ENCODE measurements at regions not wholly inside any gene's neighbourhood (a gene's known extent, or its start where the extent isn't known, plus 50 kb on each side); places are given as distances from the start of the nearest gene placed in this dataset.
"Not testable (repeated sequence)": the region's sequence is repeated elsewhere in the genome, so short reads cannot be mapped to it uniquely, and the experiment has no call there.

DNA sequence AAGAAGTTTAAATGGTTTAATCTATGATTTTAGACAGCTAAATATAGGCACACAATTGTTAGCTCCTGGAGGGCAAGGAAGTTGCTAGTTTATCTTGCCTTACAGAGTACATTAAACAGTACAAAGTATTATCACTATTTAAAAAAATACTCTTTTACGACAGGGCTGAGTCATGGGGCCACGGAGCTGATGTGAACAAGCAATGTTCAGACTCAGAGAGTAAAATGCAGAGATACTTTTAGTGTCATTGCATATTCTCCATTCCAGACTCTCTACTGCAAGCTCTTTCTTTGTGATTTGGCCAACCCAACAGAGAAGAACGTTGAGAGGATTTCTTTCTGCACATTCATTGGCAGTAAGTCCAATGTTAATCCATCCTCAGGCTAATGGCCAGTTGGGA lies 352.4 kb downstream of the SPRY2 start:
- no peak for DNase-seq (ENCODE audit: low read depth, low spot score)
- H3K27me3 ChIP-seq (ENCODE audit: insufficient read depth, insufficient read length) = no peaks in the 10 kb centered on the region
- H3K4me3 ChIP-seq (ENCODE audit: insufficient read length, low read depth) = no peak overlapping the region
- H3K36me3 ChIP-seq (ENCODE audit: insufficient read depth, insufficient read length, low read length) = no peaks in the 10 kb centered on the region
- no peaks in the 10 kb centered on the region; the same call in 1 of the 2 replicates for H3K9me3 ChIP-seq (ENCODE audit: insufficient read depth, low read length)
- TF ChIP-seq YY1 (IDR thresholded peaks at IDR 0.05; ENCODE audit: insufficient read depth, insufficient read length) (no peak), SUZ12 (IDR thresholded peaks at IDR 0.05; ENCODE audit: extremely low read depth, insufficient read depth, insufficient read length) (no peak), ZNF274 (IDR thresholded peaks at IDR 0.05; ENCODE audit: low read depth, low read length) (no peak)
- H3K4me1 ChIP-seq (ENCODE audit: insufficient read depth, insufficient read length) = no peaks in the 10 kb centered on the region
- no peak overlapping the region for H3K9ac ChIP-seq (ENCODE audit: insufficient read length, low read depth)

DNA sequence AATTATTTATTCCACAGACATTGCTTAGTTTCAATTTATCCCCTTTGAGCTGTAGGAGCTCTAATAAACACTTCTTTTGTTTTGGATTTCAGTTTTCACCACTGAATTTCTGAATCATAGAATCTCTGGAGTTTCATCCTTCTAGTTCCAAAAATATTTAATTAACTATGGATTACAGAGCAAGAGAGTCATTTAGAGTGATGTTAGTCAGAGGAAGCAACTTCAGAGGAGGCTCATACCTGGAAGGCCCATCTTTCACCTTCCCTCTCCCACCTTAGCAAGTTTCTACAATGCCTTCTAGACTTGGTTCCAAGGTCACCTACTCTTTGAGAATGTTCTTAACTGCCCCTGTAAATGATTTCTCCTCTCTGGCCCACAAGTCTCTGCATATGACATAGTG lies 353.2 kb downstream of the SPRY2 start:
- DNase-seq (ENCODE audit: low read depth, low spot score) = no peak
- Histone ChIP-seq H3K36me3 (ENCODE audit: insufficient read depth, insufficient read length, low read length) (no peaks in the 10 kb centered on the region), H3K4me3 (ENCODE audit: insufficient read length, low read depth) (no peak overlapping the region), H3K9me3 (ENCODE audit: insufficient read depth, low read length) (no peaks in the 10 kb centered on the region; the same call in 1 of the 2 replicates), H3K4me1 (ENCODE audit: insufficient read depth, insufficient read length) (no peaks in the 10 kb centered on the region), H3K9ac (ENCODE audit: insufficient read length, low read depth) (no peak overlapping the region), H3K27me3 (ENCODE audit: insufficient read depth, insufficient read length) (no peaks in the 10 kb centered on the region)
- no peak for TF ChIP-seq ZNF274 (IDR thresholded peaks at IDR 0.05; ENCODE audit: low read depth, low read length)
- TF ChIP-seq YY1 (IDR thresholded peaks at IDR 0.05; ENCODE audit: insufficient read depth, insufficient read length) = no peak

DNA sequence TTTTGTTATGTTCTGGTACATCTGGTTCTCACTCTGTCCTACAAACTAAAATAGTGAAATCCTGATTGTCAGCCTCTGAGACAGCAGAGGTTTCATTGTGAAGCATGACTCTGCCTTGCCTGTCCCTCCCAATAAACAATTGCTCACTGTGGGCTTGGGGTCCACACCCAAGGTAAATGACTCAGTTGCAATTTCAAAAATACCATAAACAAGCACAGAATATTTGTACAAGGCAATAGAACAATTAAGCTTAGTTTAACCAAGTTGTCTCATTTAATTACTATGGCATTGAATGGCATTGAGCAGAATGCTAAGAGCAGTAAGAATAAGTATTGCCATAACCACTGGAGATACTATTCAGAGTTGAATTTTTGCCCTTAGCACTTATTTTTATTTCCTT lies 353.6 kb downstream of the SPRY2 start:
- no peak for DNase-seq (ENCODE audit: low read depth, low spot score)
- Histone ChIP-seq H3K9me3 (ENCODE audit: insufficient read depth, low read length) (no peaks in the 10 kb centered on the region; the same call in 1 of the 2 replicates), H3K9ac (ENCODE audit: insufficient read length, low read depth) (no peak overlapping the region), H3K27me3 (ENCODE audit: insufficient read depth, insufficient read length) (no peaks in the 10 kb centered on the region), H3K4me1 (ENCODE audit: insufficient read depth, insufficient read length) (no peaks in the 10 kb centered on the region), H3K36me3 (ENCODE audit: insufficient read depth, insufficient read length, low read length) (no peaks in the 10 kb centered on the region), H3K4me3 (ENCODE audit: insufficient read length, low read depth) (no peak overlapping the region)
- no peak for TF ChIP-seq SUZ12 (IDR thresholded peaks at IDR 0.05; ENCODE audit: extremely low read depth, insufficient read depth, insufficient read length)
- TF ChIP-seq YY1 (IDR thresholded peaks at IDR 0.05; ENCODE audit: insufficient read depth, insufficient read length) = no peak
- TF ChIP-seq ZNF274 (IDR thresholded peaks at IDR 0.05; ENCODE audit: low read depth, low read length) = no peak

DNA sequence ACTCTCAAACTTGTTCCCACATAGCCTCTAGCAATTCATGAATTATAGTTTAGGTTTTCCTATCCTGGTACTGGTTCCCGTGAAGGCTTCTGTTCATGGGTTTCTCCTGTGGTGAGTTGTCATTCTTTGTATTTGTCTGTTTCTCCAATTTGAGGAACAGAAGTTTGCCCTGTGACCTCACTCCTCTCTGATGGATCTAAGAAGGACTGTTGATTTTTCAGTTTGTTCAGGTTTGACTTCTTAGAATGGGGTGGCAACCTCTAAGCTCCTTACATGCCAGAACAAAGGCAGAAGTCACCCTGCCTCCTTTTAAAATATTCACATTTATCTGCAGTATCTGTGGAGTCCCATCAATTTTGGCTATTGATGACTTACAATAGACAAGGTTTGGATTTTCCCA lies 354.0 kb downstream of the SPRY2 start:
- DNase-seq (ENCODE audit: low read depth, low spot score) = no peak
- H3K9ac ChIP-seq (ENCODE audit: insufficient read length, low read depth) = no peak overlapping the region
- H3K27me3 ChIP-seq (ENCODE audit: insufficient read depth, insufficient read length) = no peaks in the 10 kb centered on the region
- no peaks in the 10 kb centered on the region; the same call in 1 of the 2 replicates for H3K9me3 ChIP-seq (ENCODE audit: insufficient read depth, low read length)
- no peaks in the 10 kb centered on the region for H3K36me3 ChIP-seq (ENCODE audit: insufficient read depth, insufficient read length, low read length)
- no peak overlapping the region for H3K4me3 ChIP-seq (ENCODE audit: insufficient read length, low read depth)
- no peaks in the 10 kb centered on the region for H3K4me1 ChIP-seq (ENCODE audit: insufficient read depth, insufficient read length)
- no peak for TF ChIP-seq YY1 (IDR thresholded peaks at IDR 0.05; ENCODE audit: insufficient read depth, insufficient read length)
- TF ChIP-seq SUZ12 (IDR thresholded peaks at IDR 0.05; ENCODE audit: extremely low read depth, insufficient read depth, insufficient read length) = no peak
- no peak for TF ChIP-seq ZNF274 (IDR thresholded peaks at IDR 0.05; ENCODE audit: low read depth, low read length)

DNA sequence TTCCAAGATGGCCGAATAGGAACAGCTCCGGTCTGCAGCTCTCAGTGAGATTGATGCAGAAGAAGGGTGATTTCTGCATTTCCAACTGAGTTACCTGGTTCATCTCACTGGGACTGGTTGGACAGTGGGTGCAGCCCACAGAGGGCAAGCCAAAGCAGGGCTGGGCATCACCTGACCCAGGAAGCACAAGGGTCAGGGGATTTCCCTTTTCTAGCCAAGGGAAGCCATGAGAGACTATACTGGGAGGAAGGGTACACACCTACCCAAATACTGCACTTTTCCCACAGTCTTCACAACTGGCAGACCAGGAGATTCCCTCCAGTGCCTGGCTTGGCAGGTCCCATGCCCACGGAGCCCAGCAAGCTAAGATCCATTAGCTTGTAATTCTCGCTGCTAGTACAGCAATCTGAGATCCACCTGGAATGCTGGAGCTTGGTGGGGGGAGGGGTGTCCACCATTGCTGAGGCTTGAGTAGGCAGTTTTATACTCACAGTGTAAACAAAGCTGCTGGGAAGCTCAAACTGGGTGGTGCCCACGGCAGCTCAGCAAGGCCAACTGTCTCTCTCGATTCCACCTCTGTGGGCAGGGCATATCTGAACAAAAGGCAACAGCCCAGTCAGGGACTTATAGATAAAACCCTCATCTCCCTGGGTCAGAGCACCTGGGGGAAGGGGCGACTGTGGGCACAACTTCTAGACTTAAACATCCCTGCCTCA lies 365.8 kb downstream of the SPRY2 start:
- DNase-seq (ENCODE audit: low read depth, low spot score); H3K9ac ChIP-seq (ENCODE audit: insufficient read length, low read depth): not testable (repeated sequence)
- H3K9me3 ChIP-seq (ENCODE audit: insufficient read depth, low read length) = peaks cover 23% of the 10 kb centered on the region

DNA sequence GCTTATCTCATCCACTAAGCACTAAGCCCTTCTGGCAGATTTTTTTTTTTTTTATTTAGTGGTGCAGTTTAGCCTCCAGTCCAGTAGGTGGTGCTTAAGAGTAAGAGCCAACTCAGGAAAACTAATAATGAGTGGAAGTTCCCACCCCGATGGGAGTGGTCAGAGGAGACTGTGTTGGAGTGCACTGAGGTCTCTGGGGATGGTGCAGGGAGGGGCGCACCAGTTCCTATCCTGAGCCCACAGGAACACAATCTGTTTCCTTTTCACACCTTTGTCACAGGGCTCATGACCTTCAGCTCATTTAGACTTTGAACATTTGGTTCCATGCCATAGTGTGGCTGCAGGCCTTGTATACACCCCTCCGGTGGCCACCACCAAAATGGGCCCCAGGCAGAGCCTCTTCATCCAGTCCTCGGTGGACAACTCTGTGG lies 367.4 kb downstream of the SPRY2 start:
- Histone ChIP-seq H3K27me3 (ENCODE audit: insufficient read depth, insufficient read length) (no peaks in the 10 kb centered on the region), H3K36me3 (ENCODE audit: insufficient read depth, insufficient read length, low read length) (no peaks in the 10 kb centered on the region), H3K9me3 (ENCODE audit: insufficient read depth, low read length) (peaks cover 23% of the 10 kb centered on the region), H3K4me3 (ENCODE audit: insufficient read length, low read depth) (no peak overlapping the region), H3K9ac (ENCODE audit: insufficient read length, low read depth) (no peak overlapping the region), H3K4me1 (ENCODE audit: insufficient read depth, insufficient read length) (no peaks in the 10 kb centered on the region)
- DNase-seq (ENCODE audit: low read depth, low spot score) = no peak
- no peak for TF ChIP-seq ZNF274 (IDR thresholded peaks at IDR 0.05; ENCODE audit: low read depth, low read length)
- no peak for TF ChIP-seq YY1 (IDR thresholded peaks at IDR 0.05; ENCODE audit: insufficient read depth, insufficient read length)
- TF ChIP-seq SUZ12 (IDR thresholded peaks at IDR 0.05; ENCODE audit: extremely low read depth, insufficient read depth, insufficient read length) = no peak

More for the DNA sequence above, 365.8 kb downstream of the SPRY2 start:
- H3K4me1 ChIP-seq (ENCODE audit: insufficient read depth, insufficient read length); H3K4me3 ChIP-seq (ENCODE audit: insufficient read length, low read depth); H3K27me3 ChIP-seq (ENCODE audit: insufficient read depth, insufficient read length); H3K36me3 ChIP-seq (ENCODE audit: insufficient read depth, insufficient read length, low read length): not testable (repeated sequence)

DNA sequence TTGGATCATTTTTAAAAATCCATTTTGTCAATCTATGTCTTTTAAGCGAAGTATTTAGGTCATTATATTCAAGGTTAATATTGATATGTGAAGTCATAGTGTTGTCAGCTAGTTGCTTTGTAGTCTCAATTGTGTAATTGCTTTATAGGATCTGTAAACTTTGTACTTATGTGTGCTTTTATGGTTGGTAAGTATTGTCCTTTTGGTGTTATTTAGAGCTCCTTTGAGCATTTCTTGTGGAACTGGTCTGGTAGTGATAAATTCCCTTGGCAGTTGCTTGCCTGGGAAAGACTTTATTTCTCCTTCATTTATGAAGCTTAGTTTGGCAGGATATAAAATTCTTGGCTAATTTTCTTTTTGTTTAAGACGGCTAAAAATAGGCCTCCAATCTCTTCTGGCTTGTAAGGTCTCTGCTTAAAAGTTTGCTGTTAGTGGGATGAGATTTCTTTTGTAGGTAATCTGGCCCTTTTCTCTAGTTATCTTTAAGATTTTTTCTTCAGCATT lies 368.8 kb downstream of the SPRY2 start:
- H3K9me3 ChIP-seq (ENCODE audit: insufficient read depth, low read length) = peaks cover 28% of the 10 kb centered on the region
- H3K4me1 ChIP-seq (ENCODE audit: insufficient read depth, insufficient read length) = no peaks in the 10 kb centered on the region
- no peaks in the 10 kb centered on the region for H3K27me3 ChIP-seq (ENCODE audit: insufficient read depth, insufficient read length)
- H3K36me3 ChIP-seq (ENCODE audit: insufficient read depth, insufficient read length, low read length) = no peaks in the 10 kb centered on the region
- H3K9ac ChIP-seq (ENCODE audit: insufficient read length, low read depth) = no peak overlapping the region
- no peak overlapping the region for H3K4me3 ChIP-seq (ENCODE audit: insufficient read length, low read depth)
- TF ChIP-seq ZNF274 (IDR thresholded peaks at IDR 0.05; ENCODE audit: low read depth, low read length) (no peak), SUZ12 (IDR thresholded peaks at IDR 0.05; ENCODE audit: extremely low read depth, insufficient read depth, insufficient read length) (no peak), YY1 (IDR thresholded peaks at IDR 0.05; ENCODE audit: insufficient read depth, insufficient read length) (no peak)
- no peak for DNase-seq (ENCODE audit: low read depth, low spot score)
